ENCODE measurements at regions not wholly inside any gene's neighbourhood (a gene's known extent, or its start where the extent isn't known, plus 50 kb on each side); places are given as distances from the start of the nearest gene placed in this dataset.

DNA sequence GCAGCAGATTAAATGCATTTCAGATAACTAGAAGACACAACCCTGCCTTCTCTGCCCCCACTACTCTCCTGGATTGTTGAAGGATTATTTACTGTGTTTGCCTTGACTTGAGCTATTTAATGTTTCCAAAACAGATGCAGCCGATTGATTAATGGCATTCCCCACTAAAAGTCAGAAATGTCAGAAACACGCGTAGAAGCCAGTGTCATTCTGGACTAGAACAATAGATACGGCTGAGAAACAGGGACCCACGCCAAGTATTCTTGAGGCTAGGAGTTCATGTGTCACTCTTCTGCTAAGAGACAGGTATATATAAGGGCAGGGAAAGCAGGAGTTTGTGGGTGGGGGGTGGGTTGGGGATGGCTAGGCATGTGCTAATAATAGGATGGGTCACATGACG is 366.7 kb upstream of the PROX1 start:
- no peak for DNase-seq
- no peaks in the 10 kb centered on the region for H3K9me2 ChIP-seq (replicated peaks; ENCODE audit: low read length)
- H3K27ac ChIP-seq (ENCODE audit: low read length), result no peak overlapping the region
- H3K4me3 ChIP-seq (ENCODE audit: low read length), result no peak overlapping the region
- H3F3A ChIP-seq (ENCODE audit: low read length, unreplicated experiment), result no peaks in the 10 kb centered on the region
- no peaks in the 10 kb centered on the region for H3K79me2 ChIP-seq (ENCODE audit: low read length)
- H3K9me3 ChIP-seq (ENCODE audit: low read length), result no peaks in the 10 kb centered on the region
- TF ChIP-seq EZH2 (IDR thresholded peaks at IDR 0.05; ENCODE audit: low read length, unreplicated experiment) (no peak), EZH2phosphoT487 (IDR thresholded peaks at IDR 0.05; ENCODE audit: borderline replicate concordance, low read length) (no peak)
- TF ChIP-seq, protein P1, sequence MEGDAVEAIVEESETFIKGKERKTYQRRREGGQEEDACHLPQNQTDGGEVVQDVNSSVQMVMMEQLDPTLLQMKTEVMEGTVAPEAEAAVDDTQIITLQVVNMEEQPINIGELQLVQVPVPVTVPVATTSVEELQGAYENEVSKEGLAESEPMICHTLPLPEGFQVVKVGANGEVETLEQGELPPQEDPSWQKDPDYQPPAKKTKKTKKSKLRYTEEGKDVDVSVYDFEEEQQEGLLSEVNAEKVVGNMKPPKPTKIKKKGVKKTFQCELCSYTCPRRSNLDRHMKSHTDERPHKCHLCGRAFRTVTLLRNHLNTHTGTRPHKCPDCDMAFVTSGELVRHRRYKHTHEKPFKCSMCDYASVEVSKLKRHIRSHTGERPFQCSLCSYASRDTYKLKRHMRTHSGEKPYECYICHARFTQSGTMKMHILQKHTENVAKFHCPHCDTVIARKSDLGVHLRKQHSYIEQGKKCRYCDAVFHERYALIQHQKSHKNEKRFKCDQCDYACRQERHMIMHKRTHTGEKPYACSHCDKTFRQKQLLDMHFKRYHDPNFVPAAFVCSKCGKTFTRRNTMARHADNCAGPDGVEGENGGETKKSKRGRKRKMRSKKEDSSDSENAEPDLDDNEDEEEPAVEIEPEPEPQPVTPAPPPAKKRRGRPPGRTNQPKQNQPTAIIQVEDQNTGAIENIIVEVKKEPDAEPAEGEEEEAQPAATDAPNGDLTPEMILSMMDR (conservative IDR thresholded peaks at IDR 0.05; ENCODE audit: low read depth, low read length), result no peak
- BruUV-seq (replicated peaks), result no TSS peak
- CTCF ChIA-PET, result no interaction called here
- no peak overlapping the region for H3K4me2 ChIP-seq (ENCODE audit: low read length)
- POLR2A ChIA-PET (ENCODE audit: unreplicated experiment), result no interaction called here
- no peak overlapping the region for H2AFZ ChIP-seq (ENCODE audit: low read length)
- H4K20me1 ChIP-seq (ENCODE audit: low read length), result no peaks in the 10 kb centered on the region
- no peak for ATAC-seq
- no peak overlapping the region for H3K9ac ChIP-seq (ENCODE audit: low read length)
- no peaks in the 10 kb centered on the region for H3K36me3 ChIP-seq (ENCODE audit: low read depth, low read length)
- H3K4me1 ChIP-seq (ENCODE audit: insufficient read depth, low read length), result no peaks in the 10 kb centered on the region
- intact Hi-C loops (cut with micrococcal nuclease), result no loop called here
- peaks cover 52% of the 10 kb centered on the region for H3K27me3 ChIP-seq (ENCODE audit: low read length)

DNA sequence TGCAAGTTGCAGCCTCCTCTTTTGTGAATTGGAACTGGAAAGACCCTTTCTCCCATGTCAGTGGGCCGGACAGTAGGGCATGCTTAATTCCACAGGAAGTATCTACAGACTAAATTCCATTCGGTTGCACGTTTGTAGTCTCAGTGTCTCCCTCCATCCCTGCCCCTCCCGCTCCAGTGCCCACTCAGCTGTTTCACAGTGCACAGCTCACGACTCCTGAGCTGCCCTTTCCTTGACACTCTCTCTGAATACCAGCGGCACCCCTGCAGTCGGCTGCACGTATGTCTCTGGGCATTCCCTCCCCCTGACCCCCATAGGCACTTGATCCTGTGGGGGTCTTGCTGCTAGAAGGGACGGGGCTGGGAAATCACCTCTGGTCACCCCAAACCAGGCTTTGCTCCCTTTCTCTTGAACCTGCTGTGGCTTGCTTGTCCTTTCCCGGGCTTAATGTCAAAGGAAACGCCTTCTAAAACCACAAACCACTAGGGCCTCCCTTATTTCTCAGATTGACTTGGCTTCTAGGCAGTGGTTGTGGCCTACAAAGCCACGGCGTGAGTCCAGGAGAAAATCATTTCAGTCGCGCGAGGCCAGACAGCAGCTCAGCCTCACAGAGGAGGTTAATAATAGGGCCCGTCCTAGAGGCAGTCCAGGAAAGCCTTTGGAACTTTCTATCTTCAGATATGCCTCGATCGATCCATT is 365.3 kb upstream of the PROX1 start:
- ChIA-PET CTCF (no interaction called here), POLR2A (ENCODE audit: unreplicated experiment) (no interaction called here)
- Histone ChIP-seq H3K36me3 (ENCODE audit: low read depth, low read length) (no peaks in the 10 kb centered on the region), H4K20me1 (ENCODE audit: low read length) (no peaks in the 10 kb centered on the region), H3K27me3 (ENCODE audit: low read length) (peaks cover 52% of the 10 kb centered on the region), H3K9me2 (replicated peaks; ENCODE audit: low read length) (no peaks in the 10 kb centered on the region), H3K9ac (ENCODE audit: low read length) (no peak overlapping the region), H3K4me1 (ENCODE audit: insufficient read depth, low read length) (no peaks in the 10 kb centered on the region), H3K9me3 (ENCODE audit: low read length) (no peaks in the 10 kb centered on the region), H2AFZ (ENCODE audit: low read length) (no peak overlapping the region), H3K4me2 (ENCODE audit: low read length) (no peak overlapping the region), H3K79me2 (ENCODE audit: low read length) (no peaks in the 10 kb centered on the region), H3F3A (ENCODE audit: low read length, unreplicated experiment) (no peaks in the 10 kb centered on the region), H3K27ac (ENCODE audit: low read length) (no peak overlapping the region), H3K4me3 (ENCODE audit: low read length) (no peak overlapping the region)
- DNase-seq, result no peak
- no TSS peak for BruUV-seq (replicated peaks)
- TF ChIP-seq EZH2phosphoT487 (IDR thresholded peaks at IDR 0.05; ENCODE audit: borderline replicate concordance, low read length) (no peak), EZH2 (IDR thresholded peaks at IDR 0.05; ENCODE audit: low read length, unreplicated experiment) (no peak)
- TF ChIP-seq, protein P1 (conservative IDR thresholded peaks at IDR 0.05; ENCODE audit: low read depth, low read length), result no peak
- intact Hi-C loops (cut with micrococcal nuclease), result no loop called here
- ATAC-seq, result no peak

DNA sequence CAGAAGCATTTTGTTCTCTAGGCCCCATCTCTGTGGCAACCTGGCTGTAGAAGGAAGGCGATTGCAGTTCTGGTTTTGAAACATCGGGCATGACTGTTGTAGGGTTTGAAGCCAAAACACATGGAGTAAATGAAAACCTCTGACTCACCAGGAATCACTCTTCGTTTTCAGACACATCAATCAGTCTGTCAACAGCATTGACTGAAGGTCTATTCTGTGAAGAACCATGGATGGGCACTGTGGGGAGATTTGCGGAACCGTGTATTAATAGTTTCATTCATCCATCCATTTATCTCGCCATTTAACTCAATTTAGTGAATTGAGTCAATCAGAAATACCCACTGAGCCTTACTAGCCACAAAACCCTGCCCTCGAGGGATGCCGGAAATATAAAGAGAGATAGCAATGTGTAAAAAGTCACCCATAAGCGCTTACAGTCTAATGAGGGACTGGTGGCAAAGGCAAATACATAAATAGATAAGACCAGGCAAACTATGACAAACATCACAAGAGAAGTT is 364.6 kb upstream of the PROX1 start:
- Histone ChIP-seq H2AFZ (ENCODE audit: low read length) (no peak overlapping the region), H3K4me2 (ENCODE audit: low read length) (no peak overlapping the region), H3K9me3 (ENCODE audit: low read length) (no peaks in the 10 kb centered on the region), H3K9ac (ENCODE audit: low read length) (no peak overlapping the region), H3K9me2 (replicated peaks; ENCODE audit: low read length) (no peaks in the 10 kb centered on the region), H3K4me3 (ENCODE audit: low read length) (no peak overlapping the region), H3K27me3 (ENCODE audit: low read length) (peaks cover 52% of the 10 kb centered on the region), H3K4me1 (ENCODE audit: insufficient read depth, low read length) (no peaks in the 10 kb centered on the region), H3F3A (ENCODE audit: low read length, unreplicated experiment) (no peaks in the 10 kb centered on the region), H3K79me2 (ENCODE audit: low read length) (no peaks in the 10 kb centered on the region), H3K27ac (ENCODE audit: low read length) (no peak overlapping the region), H3K36me3 (ENCODE audit: low read depth, low read length) (no peaks in the 10 kb centered on the region), H4K20me1 (ENCODE audit: low read length) (no peaks in the 10 kb centered on the region)
- no peak for DNase-seq
- ChIA-PET POLR2A (ENCODE audit: unreplicated experiment) (no interaction called here), CTCF (no interaction called here)
- ATAC-seq, result no peak
- intact Hi-C loops (cut with micrococcal nuclease), result no loop called here
- BruUV-seq (replicated peaks), result no TSS peak
- no peak for TF ChIP-seq EZH2phosphoT487 (IDR thresholded peaks at IDR 0.05; ENCODE audit: borderline replicate concordance, low read length)
- TF ChIP-seq, protein P1 (conservative IDR thresholded peaks at IDR 0.05; ENCODE audit: low read depth, low read length), result no peak
- TF ChIP-seq EZH2 (IDR thresholded peaks at IDR 0.05; ENCODE audit: low read length, unreplicated experiment), result no peak

All from PC-3 (cell line).